HG03064 (cell line): ENCODE measurements at regions not wholly inside any gene's neighbourhood (a gene's known extent, or its start where the extent isn't known, plus 50 kb on each side); places are given as distances from the start of the nearest gene placed in this dataset.
A peak's percentile ranks its signal among the peaks of the same experiment; 100 is the strongest.

Source experiments
- ATAC-seq: cut with Tn5 transposase; IDR thresholded peaks from one replicate; pipeline ENCODE4 v1.9.1; 2021; ENCODE audit warnings: low read depth; ENCODE audit not compliant: unreplicated experiment

DNA sequence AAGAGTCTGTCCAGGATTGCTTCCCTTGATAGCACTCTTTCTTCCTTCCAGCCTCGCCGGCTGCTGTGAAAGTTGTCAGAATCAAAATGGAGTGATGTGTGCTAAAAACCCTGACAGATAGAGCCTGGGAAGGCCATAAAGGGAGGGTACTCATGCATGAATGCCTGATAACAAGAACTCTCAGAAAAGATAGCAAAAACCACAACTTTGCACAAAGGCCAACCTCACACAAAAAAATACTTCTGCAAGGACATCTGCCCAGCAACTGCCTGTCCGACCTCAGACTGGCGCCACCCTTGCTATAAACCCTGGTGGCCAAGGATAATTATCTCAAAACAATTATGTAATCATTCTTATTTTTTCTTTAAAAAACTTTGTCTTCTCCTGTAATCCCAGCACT, 133.2 kb upstream of the SVIL start:
- no peak for ATAC-seq

DNA sequence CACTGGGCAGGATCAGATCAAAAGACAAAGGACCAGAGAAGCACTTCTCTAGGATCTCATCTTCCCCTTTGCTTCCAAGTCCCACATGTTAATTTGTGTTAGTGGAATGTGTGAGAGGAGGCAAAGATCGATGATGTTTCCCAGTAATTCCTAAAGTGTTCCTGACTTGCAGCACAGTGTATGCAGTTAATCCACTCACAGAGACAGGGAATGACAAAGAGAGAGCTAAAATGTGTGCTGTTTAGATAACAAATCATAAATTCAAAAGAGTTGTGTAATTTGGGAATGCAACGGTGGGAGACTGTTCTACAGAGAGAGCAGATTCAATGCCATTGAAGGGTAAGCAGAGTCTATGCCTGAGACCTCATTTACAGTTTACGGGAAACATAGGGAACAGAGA, 132.0 kb upstream of the SVIL start:
- ATAC-seq, result no peak

DNA sequence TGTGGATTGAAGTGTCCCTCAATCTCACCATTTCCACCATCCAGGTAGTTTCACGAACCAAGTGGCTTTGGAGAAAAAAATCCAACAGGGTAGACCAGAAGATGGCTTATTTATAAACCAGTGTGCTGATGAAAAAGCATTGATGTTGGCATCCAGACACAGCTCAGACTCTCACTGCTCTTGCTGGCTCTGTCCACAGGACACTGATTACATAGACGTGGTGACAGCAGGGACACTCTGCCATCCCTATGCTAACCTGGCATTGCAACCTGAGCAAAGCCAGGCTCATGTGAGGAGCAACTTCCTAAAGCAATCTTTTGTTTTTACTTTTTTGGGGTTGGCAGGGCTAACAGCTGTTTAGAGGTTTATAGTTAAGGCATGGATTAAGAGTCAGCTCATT, 130.6 kb upstream of the SVIL start:
- no peak for ATAC-seq

DNA sequence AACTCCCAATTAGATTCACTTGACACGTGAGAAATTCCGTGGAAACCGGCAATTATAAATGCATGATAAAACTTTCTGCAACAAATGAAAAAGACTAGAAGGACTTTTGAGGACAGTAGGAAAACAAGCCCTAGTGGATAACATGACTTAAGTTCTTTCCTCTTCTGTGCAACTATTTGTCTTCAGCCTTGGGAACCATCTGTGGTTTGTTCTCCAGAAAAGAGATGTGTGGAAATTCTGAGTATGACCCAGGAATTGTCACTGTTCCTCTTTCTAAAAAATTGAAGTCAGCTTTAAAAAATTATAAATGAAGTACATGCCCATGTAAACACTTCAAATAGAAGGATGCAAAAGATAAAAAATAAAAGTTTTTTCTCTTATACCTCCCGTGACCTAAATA, 128.6 kb upstream of the SVIL start:
- ATAC-seq, result no peak

DNA sequence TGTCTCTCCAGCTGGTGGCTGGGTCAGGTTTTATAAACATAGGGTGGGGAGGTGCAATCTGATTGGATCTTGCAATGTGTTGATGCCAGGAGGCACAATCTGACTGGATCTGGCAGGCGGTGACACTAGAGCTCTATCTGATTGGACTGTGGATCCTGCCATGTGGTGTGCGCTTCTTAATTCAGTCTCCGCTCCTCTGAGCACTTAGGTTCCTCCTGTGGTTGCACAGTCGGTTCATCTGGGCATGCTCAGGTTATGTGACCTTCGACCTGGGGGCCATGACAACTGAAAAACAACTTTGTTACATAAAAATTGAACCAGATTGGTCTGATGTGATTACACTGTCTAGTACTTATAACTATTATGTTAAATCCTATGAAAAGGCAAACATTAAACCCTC, 127.1 kb upstream of the SVIL start:
- ATAC-seq, result no peak

DNA sequence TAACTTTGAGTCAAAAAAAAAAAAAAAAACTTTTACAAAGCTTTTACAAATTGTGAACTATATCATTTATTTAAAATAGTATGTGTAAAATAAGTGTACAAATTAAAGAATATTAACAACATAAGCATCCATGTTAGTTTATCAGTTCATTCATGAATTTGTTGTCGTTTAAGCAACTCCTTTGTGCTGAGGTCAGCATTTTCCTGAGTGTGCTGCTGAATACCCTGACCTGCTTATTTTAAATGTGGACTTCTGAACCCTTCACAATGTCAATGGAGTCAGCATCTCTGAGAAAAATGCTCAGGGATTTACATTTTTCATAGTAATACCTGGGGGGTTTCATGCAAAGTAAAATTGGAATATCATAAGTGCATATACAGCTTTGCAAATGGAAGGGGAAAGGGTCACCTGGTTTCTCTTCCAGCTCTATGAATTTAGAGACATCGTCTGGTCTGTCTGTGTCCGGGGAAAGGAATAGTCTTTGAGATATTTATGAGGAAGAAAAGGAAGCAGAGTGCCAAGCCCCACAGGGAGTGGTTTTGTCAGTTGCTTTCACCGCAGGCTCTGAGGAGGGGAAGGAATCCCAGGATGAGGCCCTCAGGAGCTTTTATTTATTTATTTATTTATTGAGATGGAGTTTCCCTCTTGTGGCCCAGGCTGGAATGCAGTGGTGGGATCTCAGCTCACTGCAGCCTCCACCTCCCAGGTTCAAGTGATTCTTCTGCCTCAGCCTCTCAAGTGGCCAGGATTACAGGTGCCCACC, 125.5 kb upstream of the SVIL start:
- no peak for ATAC-seq

DNA sequence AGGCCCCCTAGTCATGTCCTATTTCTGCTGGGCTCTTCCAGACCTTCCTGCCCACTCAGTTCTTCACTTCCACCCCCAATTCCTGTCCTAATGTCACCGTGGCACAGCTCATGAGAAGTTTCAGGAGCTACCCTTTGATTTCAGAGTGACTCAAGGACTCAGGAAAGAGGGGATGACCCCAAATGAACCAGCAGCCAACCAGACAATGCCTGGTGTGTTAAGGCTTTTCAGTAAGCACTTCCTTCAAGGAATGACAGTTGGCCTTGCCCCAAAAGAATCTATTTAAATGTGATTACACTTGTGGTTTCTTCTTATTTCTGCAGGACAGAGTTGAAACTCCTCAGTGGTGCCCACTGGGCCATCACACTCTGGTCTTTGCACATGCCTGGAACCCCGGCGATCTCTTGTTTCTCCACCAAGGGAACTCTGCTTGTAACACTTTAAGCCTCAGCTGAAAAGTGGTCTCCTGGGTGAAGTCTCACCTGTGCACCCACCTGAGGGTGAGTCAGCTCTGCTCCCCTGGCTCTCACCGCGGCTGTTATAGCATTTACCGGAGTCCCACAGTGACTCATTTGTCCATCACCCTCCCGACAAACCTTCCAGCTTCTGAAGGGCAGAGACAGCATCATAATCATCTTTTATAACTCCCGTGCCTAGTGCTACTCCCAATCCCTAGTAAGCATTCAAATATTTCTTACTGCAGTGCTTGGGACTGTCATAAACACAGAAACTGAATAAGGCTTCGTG, 123.0 kb upstream of the SVIL start:
- no peak for ATAC-seq

DNA sequence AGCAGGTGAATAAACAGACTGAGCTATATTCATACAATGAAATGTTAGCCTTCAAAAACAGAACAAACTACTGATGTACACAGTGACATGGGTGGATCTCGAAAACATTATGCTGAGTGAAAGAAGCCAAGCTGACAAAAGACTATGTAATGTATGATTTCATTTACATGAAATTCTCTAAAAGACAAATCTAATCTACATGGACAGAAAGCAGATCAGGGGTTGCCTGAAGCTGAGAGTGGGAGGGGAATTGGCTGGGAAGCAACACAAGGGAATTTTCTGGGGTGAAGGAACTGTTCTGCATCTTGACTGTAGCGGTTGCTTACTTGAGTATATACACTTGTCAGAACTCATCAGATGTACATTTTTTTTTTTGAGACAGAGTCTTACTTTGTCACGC, 121.7 kb upstream of the SVIL start:
- ATAC-seq, result no peak

DNA sequence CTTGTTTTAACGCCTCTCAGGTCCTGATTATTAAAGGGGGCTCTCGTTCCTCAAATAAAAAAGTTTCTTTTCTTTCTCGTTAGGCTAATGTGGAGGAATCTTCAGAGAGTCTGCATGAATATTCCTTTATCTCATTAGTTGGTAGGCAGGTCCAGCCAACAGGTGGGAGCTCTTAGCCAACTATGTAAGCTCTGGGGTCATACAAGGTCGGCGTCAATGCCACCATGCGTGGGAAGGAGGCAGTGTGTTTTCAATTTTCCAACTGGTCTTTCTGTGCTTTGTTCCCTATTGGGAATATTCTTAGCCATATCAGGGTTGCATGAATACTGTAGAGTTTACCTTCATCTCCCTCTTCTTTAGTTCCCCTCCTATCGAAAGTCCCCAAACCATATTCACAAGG, 118.5 kb upstream of the SVIL start:
- ATAC-seq, result no peak

DNA sequence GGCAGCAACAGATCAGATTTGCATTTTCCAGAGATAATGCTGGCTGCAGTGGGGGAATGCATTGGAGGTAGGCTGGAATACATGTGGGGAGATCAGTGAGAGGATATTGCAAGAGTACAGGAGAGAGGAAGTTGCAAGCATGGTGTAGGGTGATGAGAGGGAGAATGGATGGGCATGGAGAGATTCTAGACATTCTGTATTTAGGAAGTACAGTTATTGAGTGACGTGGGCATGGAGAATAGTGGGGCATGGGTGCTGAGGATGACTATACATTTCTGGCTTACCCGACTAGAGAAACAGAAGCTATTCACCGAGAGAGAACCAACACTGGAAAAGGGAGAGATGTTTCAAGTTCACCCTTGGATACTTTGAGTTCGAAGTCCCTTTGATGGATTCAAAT, 116.9 kb upstream of the SVIL start:
- no peak for ATAC-seq

DNA sequence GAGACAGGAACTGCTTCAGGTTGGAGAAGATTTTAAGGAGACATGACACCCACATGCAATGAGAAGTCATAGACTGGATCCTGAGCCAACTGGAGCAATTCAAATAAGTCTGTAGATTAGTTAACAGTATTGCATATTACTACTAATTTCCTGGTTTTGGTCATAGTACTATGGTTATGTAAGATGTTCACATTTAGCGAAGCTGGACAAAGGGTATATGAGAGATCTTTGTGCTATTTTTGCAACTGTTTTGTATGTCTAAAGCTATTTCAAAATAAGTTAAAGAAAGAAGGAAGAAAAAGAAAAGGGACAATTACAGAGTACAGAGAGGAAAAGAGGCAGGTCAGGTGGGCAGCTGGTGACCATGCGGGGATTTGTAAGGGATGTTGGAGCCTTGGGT, 116.5 kb upstream of the SVIL start:
- ATAC-seq, result no peak

DNA sequence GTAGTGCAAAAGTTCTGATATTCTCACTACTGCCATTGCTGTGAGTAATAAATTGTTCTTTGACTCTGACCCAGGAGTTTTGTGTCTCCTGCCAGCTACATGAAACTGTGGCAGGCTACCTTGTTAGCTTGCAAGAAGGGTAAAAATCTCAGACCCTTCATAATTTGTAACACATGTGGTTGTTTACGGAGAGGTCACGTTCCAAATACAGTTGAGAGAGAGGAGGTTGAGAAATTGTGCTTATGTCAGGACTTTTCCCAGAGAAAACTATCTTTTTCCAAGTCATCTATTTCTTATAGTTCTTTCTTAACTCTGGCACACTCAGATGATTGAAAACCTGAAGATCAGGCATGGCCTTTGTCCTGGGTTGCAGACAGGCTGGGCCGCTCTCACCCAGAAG, 114.4 kb upstream of the SVIL start:
- ATAC-seq, result no peak

DNA sequence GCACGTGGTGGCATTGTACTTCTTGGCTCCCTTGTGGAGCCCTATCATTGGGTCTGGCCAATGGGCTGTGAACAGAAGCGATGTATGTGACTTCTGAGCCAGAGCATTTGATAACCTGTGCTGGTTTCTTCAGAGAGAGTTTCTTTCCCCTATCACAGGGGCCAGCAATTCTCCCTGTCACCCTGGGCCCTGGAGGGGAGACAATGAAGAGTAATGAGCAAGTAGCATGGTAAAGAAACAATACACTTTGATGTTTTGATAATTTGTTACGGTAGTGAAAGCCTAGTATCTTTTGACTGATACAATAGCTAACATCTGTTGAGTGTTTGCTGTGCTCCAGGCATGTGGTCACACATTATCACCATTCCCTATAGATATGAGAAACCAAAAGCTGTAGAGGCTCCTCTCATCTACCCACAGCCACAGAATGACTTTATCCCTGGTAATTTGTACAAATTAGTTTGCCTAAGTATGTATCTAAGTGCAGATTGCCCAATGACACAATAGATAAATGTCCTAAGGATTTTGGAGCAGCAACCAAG, 113.4 kb upstream of the SVIL start:
- ATAC-seq, result no peak

DNA sequence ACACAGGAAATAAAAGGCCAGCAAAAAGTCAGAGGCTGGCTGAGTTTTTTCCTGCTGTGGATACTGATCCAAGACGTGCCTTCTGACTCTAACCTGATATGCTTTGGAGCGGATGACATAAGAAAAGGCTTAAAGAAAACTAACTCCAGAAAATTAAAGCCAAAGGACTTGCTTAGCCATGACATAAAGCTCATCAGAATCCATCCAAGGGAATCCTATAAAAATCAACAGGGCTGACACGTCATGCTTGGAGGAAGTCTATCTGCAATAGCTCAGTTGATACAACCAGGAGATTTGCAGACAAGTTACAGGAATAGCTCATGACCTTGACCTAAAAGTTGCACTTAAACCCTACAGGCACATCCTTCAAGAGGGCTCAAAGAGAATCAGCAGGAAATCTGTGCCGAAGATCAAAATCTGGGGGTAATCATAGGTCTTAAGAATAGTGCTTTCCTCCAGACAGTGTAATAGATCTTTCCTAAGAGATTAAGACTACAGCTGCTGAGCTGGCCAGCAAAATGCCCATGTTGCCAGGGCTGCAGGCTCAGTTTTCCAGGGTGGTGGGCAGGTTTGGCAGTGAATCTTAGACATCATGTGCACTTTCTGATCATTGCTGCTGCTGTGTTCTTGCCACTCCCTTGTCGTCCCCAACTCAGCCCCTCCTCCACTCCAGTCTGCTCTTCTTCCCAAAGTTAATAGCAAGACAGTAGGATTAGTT, 111.5 kb upstream of the SVIL start:
- no peak for ATAC-seq

DNA sequence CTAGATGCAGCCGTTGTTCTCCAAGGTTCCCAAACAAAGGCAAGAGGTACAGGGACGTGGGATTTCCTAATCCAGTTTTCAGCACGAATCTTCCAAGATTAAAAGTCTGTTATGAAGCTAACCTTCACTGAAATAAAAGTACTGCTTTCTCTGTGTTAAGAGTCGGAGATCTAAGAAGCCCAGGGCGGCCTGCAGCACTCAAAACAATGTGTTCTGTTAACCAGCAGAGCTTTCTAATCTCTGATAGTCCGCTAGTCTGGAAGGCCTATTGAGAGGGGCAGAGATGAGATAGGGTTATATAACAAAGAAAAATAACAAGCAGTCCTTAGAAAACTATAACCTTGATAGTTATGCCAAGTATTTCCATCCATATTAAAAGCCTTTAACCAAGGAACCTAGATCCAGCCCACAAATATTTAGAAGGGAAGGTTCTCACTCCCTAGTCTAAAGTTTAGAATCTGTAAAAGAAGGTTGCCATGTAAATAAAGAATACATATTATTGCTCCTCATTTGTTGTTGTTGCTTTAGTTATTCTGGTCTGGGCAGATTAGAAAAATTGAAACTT, 106.3 kb upstream of the SVIL start:
- no peak for ATAC-seq

DNA sequence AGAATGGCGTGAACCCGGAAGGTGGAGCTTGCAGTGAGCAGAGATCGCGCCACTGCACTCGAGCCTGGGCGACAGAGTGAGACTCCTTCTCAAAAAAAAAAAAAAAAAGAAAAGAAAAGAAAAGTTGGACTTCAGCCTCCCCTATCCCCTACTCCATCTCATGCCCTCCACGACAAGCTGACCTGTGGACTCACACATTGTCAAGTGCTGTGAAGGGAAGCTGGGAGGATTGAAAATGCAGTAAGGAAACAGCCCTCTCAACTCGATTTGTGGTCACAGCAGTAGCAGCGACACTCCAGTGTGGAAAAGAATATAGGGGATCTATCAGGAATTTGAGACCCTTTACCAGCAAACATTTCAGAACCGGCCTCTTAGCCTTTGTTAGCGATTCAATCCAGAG, 103.6 kb upstream of the SVIL start:
- ATAC-seq, result no peak

DNA sequence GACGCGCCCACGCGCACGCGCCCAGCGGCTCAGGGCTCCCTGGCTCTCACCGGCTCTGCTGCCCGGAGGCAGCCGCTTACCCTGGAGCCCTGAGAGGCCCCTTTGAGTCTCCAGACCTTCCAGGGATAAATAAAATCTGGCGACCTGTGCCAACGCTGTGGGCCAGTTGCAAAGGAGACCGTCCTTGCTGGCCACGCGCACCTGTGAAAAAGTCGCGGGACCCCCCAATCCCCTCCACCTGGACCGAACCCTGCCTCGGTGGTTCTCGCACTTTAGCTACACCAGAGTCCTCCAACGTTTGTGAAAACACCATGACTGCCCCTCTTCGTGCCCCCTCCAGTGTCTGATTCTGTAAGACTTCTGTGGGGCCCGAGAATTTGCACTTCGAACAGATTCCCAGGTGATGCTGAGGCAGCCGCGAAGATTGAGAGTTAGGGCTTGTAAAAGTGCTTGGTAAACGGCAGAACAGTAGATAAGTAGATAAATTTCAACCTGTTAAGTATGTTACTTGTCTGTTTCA, 102.4 kb upstream of the SVIL start:
- ATAC-seq, result no peak

DNA sequence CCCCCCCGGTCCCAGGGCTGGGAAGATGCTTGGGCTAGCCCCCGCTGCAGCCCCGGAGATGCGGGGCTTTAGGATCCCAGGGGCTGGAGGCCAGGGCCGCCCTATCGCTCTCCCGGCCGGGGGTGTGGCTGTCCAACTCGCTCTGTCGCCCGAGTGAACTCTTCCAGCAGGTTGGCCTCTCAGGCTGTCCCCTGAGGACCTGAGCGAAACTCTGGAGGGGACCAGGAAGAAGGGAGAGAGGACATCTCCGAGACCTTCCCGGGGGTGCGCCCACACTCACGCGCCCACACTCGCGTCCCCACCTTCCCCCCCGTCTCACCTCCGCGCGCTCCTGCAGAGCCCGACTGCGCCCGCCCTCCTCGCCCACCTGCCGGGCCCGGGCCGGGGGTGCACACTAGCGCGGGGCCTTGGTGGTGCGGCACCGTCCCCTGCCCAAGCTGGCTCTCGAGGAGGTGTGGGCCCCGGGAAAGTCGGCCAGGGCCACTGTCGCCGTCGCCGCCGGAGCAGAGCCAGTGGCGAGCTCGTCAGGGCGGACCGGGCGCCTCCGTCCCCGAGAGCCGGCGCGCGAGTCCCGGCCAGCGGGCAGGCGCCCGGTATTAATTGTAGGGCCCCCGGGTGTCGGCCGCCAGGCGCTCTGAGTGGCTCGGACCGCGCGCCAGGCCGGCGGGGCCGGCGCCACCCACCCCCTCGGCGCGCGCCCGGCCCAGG, 101.7 kb upstream of the SVIL start:
- no peak for ATAC-seq

DNA sequence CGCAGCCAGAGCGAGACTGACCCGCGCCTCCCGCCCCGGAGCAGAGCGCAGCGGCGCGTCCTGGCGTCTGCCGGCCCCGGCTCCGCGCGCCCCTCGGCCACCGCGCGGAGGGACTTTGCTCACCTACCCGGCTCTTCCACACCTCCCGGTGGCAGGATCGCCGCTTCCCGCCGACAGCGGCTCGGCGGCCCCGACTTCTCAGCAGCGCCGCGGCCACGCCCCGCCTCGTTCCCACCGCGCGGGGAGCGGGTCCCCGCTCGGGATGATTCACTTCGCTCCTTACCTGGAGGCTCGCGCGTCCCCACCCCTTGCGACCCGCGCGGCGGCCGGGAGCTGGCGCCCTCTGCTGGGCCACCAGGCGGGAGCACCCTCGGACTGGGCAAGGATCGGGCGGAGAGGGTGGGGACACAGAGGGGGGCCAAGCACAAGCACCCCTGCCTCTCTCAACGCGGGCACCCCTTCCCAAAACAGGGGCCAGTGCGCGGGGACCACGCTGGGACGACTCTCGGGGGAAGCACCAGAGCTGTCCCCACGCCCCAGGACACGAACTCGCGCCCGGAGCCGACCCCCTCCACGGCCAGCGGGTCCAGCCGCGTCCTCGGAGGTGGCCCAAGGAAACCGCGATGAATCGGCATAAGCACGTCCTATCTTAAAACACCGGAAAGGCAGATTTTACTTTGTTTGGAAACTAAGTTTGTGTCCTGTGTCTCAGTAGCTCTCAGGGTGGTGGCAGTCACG, 101.0 kb upstream of the SVIL start:
- ATAC-seq, result peak; percentile 75
